NCI-H2171 treated with DMSO at 0.1 percent for 48 hours (cell line): ENCODE measurements at regions not wholly inside any gene's neighbourhood (a gene's known extent, or its start where the extent isn't known, plus 50 kb on each side); places are given as distances from the start of the nearest gene placed in this dataset.

Experiments
- DNase-seq: peaks from one replicate; lab custom pipeline; 2025; lab: John Stamatoyannopoulos, UW

- no peak for DNase-seq
Observed at GRCh38 chrX:6906608-6907007, 240.9 kb upstream of the STS start.

GRCh38 chrX:6904156-6904555 lies 243.4 kb upstream of the STS start:
- DNase-seq, result no peak

- DNase-seq, result no peak
Observed at GRCh38 chrX:6898371-6898770, 249.1 kb upstream of the STS start.

GRCh38 chrX:6891404-6891803 lies 256.1 kb upstream of the STS start:
- no peak for DNase-seq

GRCh38 chrX:6890544-6891261 lies 256.8 kb upstream of the STS start:
- no peak for DNase-seq

GRCh38 chrX:6885909-6886308 lies 261.6 kb upstream of the STS start:
- peak; percentile 2 for DNase-seq

GRCh38 chrX:6885396-6885795 lies 262.1 kb upstream of the STS start:
- DNase-seq, result no peak

GRCh38 chrX:6861456-6861855 lies 286.1 kb upstream of the STS start:
- DNase-seq, result no peak

- no peak for DNase-seq
Observed at GRCh38 chrX:6857749-6858148, 289.8 kb upstream of the STS start.

- DNase-seq, result no peak
Observed at GRCh38 chrX:6856471-6856870, 291.0 kb upstream of the STS start.

GRCh38 chrX:6852869-6853268 lies 294.6 kb upstream of the STS start:
- DNase-seq, result peak; percentile 83

- DNase-seq, result no peak
Observed at GRCh38 chrX:6852121-6852520, 295.4 kb upstream of the STS start.

- no peak for DNase-seq
Observed at GRCh38 chrX:6851140-6851539, 296.4 kb upstream of the STS start.

GRCh38 chrX:6849716-6850414 lies 297.6 kb upstream of the STS start:
- no peak for DNase-seq

GRCh38 chrX:6832619-6833018 lies 297.7 kb upstream of the VCX3A start:
- no peak for DNase-seq

GRCh38 chrX:6826856-6827255 lies 291.9 kb upstream of the VCX3A start:
- no peak for DNase-seq

- no peak for DNase-seq
Observed at GRCh38 chrX:6821730-6822129, 286.8 kb upstream of the VCX3A start.

- DNase-seq, result no peak
Observed at GRCh38 chrX:6813836-6814370, 279.0 kb upstream of the VCX3A start.

GRCh38 chrX:6812087-6812486 lies 277.2 kb upstream of the VCX3A start:
- no peak for DNase-seq

- DNase-seq, result no peak
Observed at GRCh38 chrX:6810776-6811175, 275.9 kb upstream of the VCX3A start.

GRCh38 chrX:6803607-6804006 lies 268.7 kb upstream of the VCX3A start:
- no peak for DNase-seq

GRCh38 chrX:6793000-6793399 lies 258.1 kb upstream of the VCX3A start:
- DNase-seq, result no peak

GRCh38 chrX:6783912-6784311 lies 249.0 kb upstream of the VCX3A start:
- DNase-seq, result no peak

GRCh38 chrX:6782831-6783230 lies 247.9 kb upstream of the VCX3A start:
- DNase-seq, result no peak
